Testis (tissue), 2 donors: ENCODE measurements at regions not wholly inside any gene's neighbourhood (a gene's known extent, or its start where the extent isn't known, plus 50 kb on each side); places are given as distances from the start of the nearest gene placed in this dataset.
A peak's percentile ranks its signal among the peaks of the same experiment; 100 is the strongest.

Experiments used
- DNase-seq: peaks from one replicate; pipeline ENCODE4 v3.0.0-alpha.2; 2019
- H3K27ac ChIP-seq, 2 donors: fragments of 200-600 bp; sonication (generic); one replicate each; pipeline ENCODE4 v1.5.1; 2019
- H3K27me3 ChIP-seq: fragments of 200-600 bp; sonication (generic); one replicate; pipeline ENCODE4 v1.5.1; 2019
- H3K36me3 ChIP-seq: fragments of 200-600 bp; sonication (generic); one replicate; pipeline ENCODE4 v1.5.1; 2017; ENCODE audit warnings: low read depth; ENCODE audit errors: missing control alignments
- H3K4me1 ChIP-seq: fragments of 200-600 bp; sonication (generic); one replicate; pipeline ENCODE4 v1.5.1; 2019
- H3K4me3 ChIP-seq, 2 donors: fragments of 200-600 bp; sonication (generic); one replicate each; pipeline ENCODE4 v1.5.1; 2017 to 2019
- H3K9me3 ChIP-seq: fragments of 200-600 bp; sonication (generic); one replicate; pipeline ENCODE4 v1.5.1; 2017
- POLR2A ChIP-seq: fragments of 450-650 bp; IDR thresholded peaks from one replicate; pipeline ENCODE4 v1.6.1; 2017; ENCODE audit warnings: antibody characterized with exemption, mild to moderate bottlenecking, moderate library complexity
- WGBS, 2 donors: methylation state at CpG; one replicate each; pipeline ENCODE4 v1.1.5; 2018; 5-methylcytosine and 5-hydroxymethylcytosine counted together
- intact Hi-C: fragments of 100-400 bp; cut with DNase I; formaldehyde crosslinking; loops from one replicate; pipeline ENCODE4 v1.15.1; 2023; ENCODE audit warnings: low total_unique reads
- TF ChIP-seq, protein P1 (sequence below), 3 experiments: fragments of 450-650 bp in 2 of 3; fragments of 200-600 bp in 1 of 3; sonication (generic) in 1 of 3; IDR thresholded peaks; one replicate each; pipeline ENCODE4 v1.5.1; 2016 to 2019; ENCODE audit warnings: antibody characterized with exemption in 3 of 3, mild to moderate bottlenecking in 2 of 3, moderate library complexity in 1 of 3

DNA sequence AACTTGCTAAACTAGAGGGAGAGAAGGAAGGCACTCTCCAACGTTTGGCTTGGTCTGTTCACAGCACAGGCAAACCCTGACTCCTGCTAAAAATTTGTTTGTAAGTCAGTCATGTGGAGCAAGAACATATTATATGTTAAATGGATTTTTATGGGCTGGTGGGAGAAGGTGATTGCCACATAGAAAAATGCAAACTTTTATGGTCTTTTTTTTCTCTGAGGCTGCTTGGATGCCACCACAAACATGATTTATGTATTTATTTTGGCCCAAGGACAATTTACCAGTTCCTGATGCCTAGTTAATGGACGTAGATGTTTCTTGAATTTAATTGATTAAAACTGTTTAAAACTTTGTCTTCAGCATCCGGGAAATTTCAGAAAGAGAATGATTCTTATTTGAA lies 274.2 kb upstream of the MYOCD start:
- intact Hi-C loops, result no loop called here
- TF ChIP-seq POLR2A, result no peak
- TF ChIP-seq, protein P1, sequence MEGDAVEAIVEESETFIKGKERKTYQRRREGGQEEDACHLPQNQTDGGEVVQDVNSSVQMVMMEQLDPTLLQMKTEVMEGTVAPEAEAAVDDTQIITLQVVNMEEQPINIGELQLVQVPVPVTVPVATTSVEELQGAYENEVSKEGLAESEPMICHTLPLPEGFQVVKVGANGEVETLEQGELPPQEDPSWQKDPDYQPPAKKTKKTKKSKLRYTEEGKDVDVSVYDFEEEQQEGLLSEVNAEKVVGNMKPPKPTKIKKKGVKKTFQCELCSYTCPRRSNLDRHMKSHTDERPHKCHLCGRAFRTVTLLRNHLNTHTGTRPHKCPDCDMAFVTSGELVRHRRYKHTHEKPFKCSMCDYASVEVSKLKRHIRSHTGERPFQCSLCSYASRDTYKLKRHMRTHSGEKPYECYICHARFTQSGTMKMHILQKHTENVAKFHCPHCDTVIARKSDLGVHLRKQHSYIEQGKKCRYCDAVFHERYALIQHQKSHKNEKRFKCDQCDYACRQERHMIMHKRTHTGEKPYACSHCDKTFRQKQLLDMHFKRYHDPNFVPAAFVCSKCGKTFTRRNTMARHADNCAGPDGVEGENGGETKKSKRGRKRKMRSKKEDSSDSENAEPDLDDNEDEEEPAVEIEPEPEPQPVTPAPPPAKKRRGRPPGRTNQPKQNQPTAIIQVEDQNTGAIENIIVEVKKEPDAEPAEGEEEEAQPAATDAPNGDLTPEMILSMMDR (IDR thresholded peaks at IDR 0.05), result no peak
- Histone ChIP-seq H3K9me3 (no peaks in the 10 kb centered on the region), H3K4me3 (no peak overlapping the region), H3K27me3 (no peaks in the 10 kb centered on the region), H3K4me1 (no peaks in the 10 kb centered on the region), H3K36me3 (no peaks in the 10 kb centered on the region), H3K27ac (no peak overlapping the region)
- DNase-seq, result no peak
- 57 to 61% methylated on average over 3 of the region's 3 CpGs for WGBS, 2 donors

DNA sequence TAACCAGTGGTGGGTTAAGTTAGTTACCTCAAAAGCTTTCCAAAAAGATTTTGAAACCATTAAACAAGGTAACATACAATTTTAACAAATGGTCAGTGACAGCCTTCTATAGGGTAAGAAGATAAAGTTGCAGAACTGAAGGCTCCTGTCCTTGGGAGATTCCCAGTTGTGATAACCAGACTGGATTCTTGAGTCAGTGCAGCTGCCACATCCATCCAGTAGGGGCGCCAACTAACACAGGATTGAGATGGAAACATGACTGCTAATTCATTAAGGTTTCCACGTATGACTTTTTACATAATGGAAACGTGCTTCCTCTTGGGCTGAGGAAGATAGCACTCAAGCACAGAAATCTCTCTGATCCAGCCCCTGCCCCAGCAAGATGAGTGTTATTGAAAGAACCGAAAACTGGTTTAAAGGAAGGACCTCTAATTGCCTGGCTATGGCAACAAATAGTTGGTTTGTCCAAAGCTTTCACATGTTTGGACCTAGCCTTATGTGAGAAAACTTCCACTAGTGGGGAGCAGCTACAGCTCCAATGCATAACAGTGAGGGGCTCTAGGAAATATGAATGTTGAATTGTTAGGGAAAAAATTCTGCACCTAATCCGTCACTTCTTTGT lies 269.8 kb upstream of the MYOCD start:
- Histone ChIP-seq H3K9me3 (no peaks in the 10 kb centered on the region), H3K4me1 (no peaks in the 10 kb centered on the region), H3K4me3 (no peak overlapping the region), H3K36me3 (no peaks in the 10 kb centered on the region), H3K27ac (no peak overlapping the region), H3K27me3 (no peaks in the 10 kb centered on the region)
- TF ChIP-seq, protein P1 (IDR thresholded peaks at IDR 0.05), result peak in 2 of 3 experiments; percentile 17 to 49
- TF ChIP-seq POLR2A, result no peak
- intact Hi-C loops, result no loop called here
- WGBS, 2 donors, result 69 to 78% methylated on average over 5 of the region's 5 CpGs
- peak; percentile 53 for DNase-seq

DNA sequence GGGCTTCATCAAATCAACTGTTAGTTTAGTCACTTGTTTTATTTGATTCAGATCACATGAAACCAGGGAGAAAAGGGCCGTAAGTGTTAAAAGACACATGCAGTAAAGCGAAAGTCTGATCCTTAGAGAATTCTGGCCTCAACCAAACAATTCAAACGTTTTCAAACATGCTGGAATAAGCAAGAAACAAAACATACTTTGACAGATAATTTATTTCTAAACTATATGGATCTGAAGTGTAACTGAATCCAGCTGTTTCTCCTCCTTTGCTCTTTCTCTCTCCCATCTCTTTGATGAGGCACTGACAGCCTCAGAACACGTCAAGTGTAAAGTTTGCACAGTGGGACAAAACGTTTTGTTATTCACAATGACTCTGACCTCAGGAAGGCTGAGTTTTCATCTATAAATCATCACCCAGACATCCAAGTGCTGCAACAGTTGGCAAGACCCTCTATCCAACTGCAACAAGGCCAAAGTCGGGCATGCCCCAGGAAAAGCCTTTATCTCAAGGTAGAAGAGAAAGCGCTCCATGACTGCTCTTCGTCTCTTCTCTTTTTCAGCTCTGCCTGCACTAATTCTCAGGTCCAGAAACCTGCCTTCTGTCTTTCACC lies 267.1 kb upstream of the MYOCD start:
- no peak for DNase-seq
- TF ChIP-seq, protein P1 (IDR thresholded peaks at IDR 0.05), result no peak
- no peak for TF ChIP-seq POLR2A
- no peaks in the 10 kb centered on the region for H3K4me1 ChIP-seq
- intact Hi-C loops, result no loop called here
- H3K27me3 ChIP-seq, result no peaks in the 10 kb centered on the region
- H3K9me3 ChIP-seq, result no peaks in the 10 kb centered on the region
- H3K27ac ChIP-seq, result no peak overlapping the region
- H3K36me3 ChIP-seq, result no peaks in the 10 kb centered on the region
- no peak overlapping the region for H3K4me3 ChIP-seq
- WGBS, 2 donors, result 80 to 84% methylated on average over 8 of the region's 8 CpGs

DNA sequence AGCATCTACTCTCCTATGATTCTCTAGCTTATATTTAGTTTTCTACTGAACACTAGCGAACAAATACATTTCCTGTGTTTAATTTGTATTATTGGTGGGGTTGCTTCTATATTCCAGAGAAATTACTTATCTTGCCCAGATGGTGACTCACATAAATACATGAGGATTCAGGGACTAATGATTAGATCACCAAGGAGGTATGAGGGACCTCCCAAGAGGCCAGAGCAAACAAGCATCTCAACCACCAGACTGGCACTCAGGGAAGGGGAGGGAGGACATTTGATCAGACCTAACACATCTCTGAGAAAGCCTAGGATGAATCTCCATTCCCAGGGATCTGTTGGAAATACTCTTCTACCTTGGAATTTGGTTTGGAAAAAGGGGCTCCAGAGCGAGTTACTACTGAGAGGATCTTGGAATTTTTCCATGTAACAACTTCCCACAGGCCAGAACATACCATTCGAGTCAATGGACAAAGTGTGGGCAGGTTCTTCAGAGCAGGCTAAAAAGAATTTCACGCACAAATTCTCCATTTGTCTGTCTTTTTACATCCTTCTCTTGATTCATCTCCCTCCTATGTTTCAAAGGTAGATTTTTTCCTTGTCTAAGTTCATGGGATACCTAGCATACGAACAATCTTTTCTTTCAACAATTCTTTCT lies 262.6 kb upstream of the MYOCD start:
- 77 to 87% methylated on average over 5 of the region's 5 CpGs for WGBS, 2 donors
- no peaks in the 10 kb centered on the region for H3K36me3 ChIP-seq
- no peak overlapping the region for H3K27ac ChIP-seq

More for the DNA sequence above, 262.6 kb upstream of the MYOCD start:
- TF ChIP-seq POLR2A, result no peak
- TF ChIP-seq, protein P1 (IDR thresholded peaks at IDR 0.05), result no peak
- Histone ChIP-seq H3K9me3 (no peaks in the 10 kb centered on the region), H3K4me1 (no peaks in the 10 kb centered on the region), H3K4me3 (no peak overlapping the region), H3K27me3 (no peaks in the 10 kb centered on the region)
- no peak for DNase-seq
- intact Hi-C loops, result no loop called here
